KMS-11 (cell line): ENCODE measurements at regions not wholly inside any gene's neighbourhood (a gene's known extent, or its start where the extent isn't known, plus 50 kb on each side); places are given as distances from the start of the nearest gene placed in this dataset.
"Not testable (repeated sequence)": the region's sequence is repeated elsewhere in the genome, so short reads cannot be mapped to it uniquely, and the experiment has no call there.

Source experiments
- H2AFZ ChIP-seq: fragments of 200-600 bp; sonication (generic); 2 replicates; pipeline ENCODE4 v1.6.1; 2016; ENCODE audit warnings: antibody characterized with exemption, mixed run types, low read depth
- H3K27ac ChIP-seq: fragments of 200-600 bp; sonication (generic); 2 replicates; pipeline ENCODE4 v1.6.1; 2016; ENCODE audit warnings: mild to moderate bottlenecking, mixed run types
- H3K27me3 ChIP-seq: fragments of 200-600 bp; sonication (generic); 2 replicates; pipeline ENCODE4 v1.6.1; 2017; ENCODE audit warnings: mild to moderate bottlenecking, low read depth, mixed run types, moderate library complexity; ENCODE audit not compliant: insufficient read depth
- H3K36me3 ChIP-seq: fragments of 200-600 bp; sonication (generic); 2 replicates; pipeline ENCODE4 v1.6.1; 2017; ENCODE audit warnings: mild to moderate bottlenecking, mixed run types; ENCODE audit not compliant: insufficient read depth
- H3K4me1 ChIP-seq: fragments of 200-600 bp; sonication (generic); 2 replicates; pipeline ENCODE4 v1.6.1; 2016; ENCODE audit warnings: mild to moderate bottlenecking, low read depth, mixed run types; ENCODE audit not compliant: poor library complexity, severe bottlenecking
- H3K4me2 ChIP-seq: fragments of 200-600 bp; sonication (generic); 2 replicates; pipeline ENCODE4 v1.7.0; 2016; ENCODE audit warnings: mild to moderate bottlenecking, mixed run types
- H3K4me3 ChIP-seq: fragments of 200-600 bp; sonication (generic); IDR thresholded peaks from 2 replicates; pipeline ENCODE4 v1.6.1; 2017; ENCODE audit warnings: low read depth, low read length, mixed read lengths; ENCODE audit not compliant: insufficient read depth
- H3K79me2 ChIP-seq: fragments of 200-600 bp; sonication (generic); 2 replicates; pipeline ENCODE4 v1.6.1; 2016; ENCODE audit warnings: low read depth, mixed run types; ENCODE audit not compliant: insufficient read depth
- H3K9ac ChIP-seq: fragments of 200-600 bp; sonication (generic); 2 replicates; pipeline ENCODE4 v1.6.1; 2016; ENCODE audit warnings: mild to moderate bottlenecking, mixed run types
- H4K20me1 ChIP-seq: fragments of 200-600 bp; sonication (generic); 2 replicates; pipeline ENCODE4 v1.6.1; 2016; ENCODE audit warnings: mild to moderate bottlenecking, mixed run types; ENCODE audit not compliant: insufficient read depth
- CTCF ChIP-seq: fragments of 200-600 bp; sonication (generic); conservative IDR thresholded peaks from 2 replicates; pipeline ENCODE4 v1.6.1; 2017; ENCODE audit warnings: low read depth, mild to moderate bottlenecking, antibody characterized with exemption, low read length, moderate library complexity, mixed read lengths

- H4K20me1 ChIP-seq, result no peaks in the 10 kb centered on the region
- H3K27me3 ChIP-seq, result no peaks in the 10 kb centered on the region
- no peak overlapping the region for H3K27ac ChIP-seq
- no peak for TF ChIP-seq CTCF
- H3K36me3 ChIP-seq, result no peaks in the 10 kb centered on the region
- H2AFZ ChIP-seq, result no peak overlapping the region
- no peak overlapping the region for H3K9ac ChIP-seq
- no peak overlapping the region for H3K4me3 ChIP-seq
- no peak overlapping the region for H3K4me2 ChIP-seq
- no peaks in the 10 kb centered on the region for H3K4me1 ChIP-seq
- no peaks in the 10 kb centered on the region for H3K79me2 ChIP-seq
These were observed 70.0 kb upstream of the WDR72 start for GRCh38 chr15:53829471-53829870.

GRCh38 chr15:53827355-53827754 lies 67.9 kb upstream of the WDR72 start:
- H3K4me3 ChIP-seq, result no peak overlapping the region
- no peaks in the 10 kb centered on the region for H4K20me1 ChIP-seq
- no peak overlapping the region for H3K4me2 ChIP-seq
- no peak for TF ChIP-seq CTCF
- no peak overlapping the region for H3K9ac ChIP-seq
- H3K36me3 ChIP-seq, result no peaks in the 10 kb centered on the region
- H3K4me1 ChIP-seq, result no peaks in the 10 kb centered on the region
- H3K79me2 ChIP-seq, result no peaks in the 10 kb centered on the region
- H3K27ac ChIP-seq, result no peak overlapping the region
- H2AFZ ChIP-seq, result no peak overlapping the region
- no peaks in the 10 kb centered on the region for H3K27me3 ChIP-seq

- no peak overlapping the region for H3K4me3 ChIP-seq
- H3K27ac ChIP-seq, result no peak overlapping the region
- no peaks in the 10 kb centered on the region for H3K36me3 ChIP-seq
- no peak overlapping the region for H3K4me2 ChIP-seq
- no peaks in the 10 kb centered on the region for H3K79me2 ChIP-seq
- no peaks in the 10 kb centered on the region for H4K20me1 ChIP-seq
- no peak overlapping the region for H3K9ac ChIP-seq
- H3K4me1 ChIP-seq, result no peaks in the 10 kb centered on the region
- TF ChIP-seq CTCF, result peak; percentile 63
- no peaks in the 10 kb centered on the region for H3K27me3 ChIP-seq
- H2AFZ ChIP-seq, result no peak overlapping the region
These were observed 52.1 kb upstream of the WDR72 start for GRCh38 chr15:53811530-53811929.

GRCh38 chr15:53810306-53810705 lies 50.8 kb upstream of the WDR72 start:
- not testable (repeated sequence) for H3K9ac ChIP-seq, H3K27ac ChIP-seq, H3K79me2 ChIP-seq, H4K20me1 ChIP-seq, H3K27me3 ChIP-seq, H3K4me1 ChIP-seq, H3K4me3 ChIP-seq, H3K4me2 ChIP-seq, H3K36me3 ChIP-seq, H2AFZ ChIP-seq
